PC-3 (cell line): ENCODE measurements at regions not wholly inside any gene's neighbourhood (a gene's known extent, or its start where the extent isn't known, plus 50 kb on each side); places are given as distances from the start of the nearest gene placed in this dataset.

Experiments
- EZH2phosphoT487 ChIP-seq: fragments of 300-600 bp; sonication (generic); IDR thresholded peaks from 2 replicates; pipeline ENCODE4 v1.6.1; 2018; ENCODE audit warnings: mild to moderate bottlenecking, antibody characterized with exemption, low read length, borderline replicate concordance
- TF ChIP-seq, protein P1 (sequence below): fragments of 300-600 bp; sonication (generic); conservative IDR thresholded peaks from 2 replicates; pipeline ENCODE4 v1.5.1; 2017; ENCODE audit warnings: antibody characterized with exemption, low read depth, mild to moderate bottlenecking, low read length

DNA sequence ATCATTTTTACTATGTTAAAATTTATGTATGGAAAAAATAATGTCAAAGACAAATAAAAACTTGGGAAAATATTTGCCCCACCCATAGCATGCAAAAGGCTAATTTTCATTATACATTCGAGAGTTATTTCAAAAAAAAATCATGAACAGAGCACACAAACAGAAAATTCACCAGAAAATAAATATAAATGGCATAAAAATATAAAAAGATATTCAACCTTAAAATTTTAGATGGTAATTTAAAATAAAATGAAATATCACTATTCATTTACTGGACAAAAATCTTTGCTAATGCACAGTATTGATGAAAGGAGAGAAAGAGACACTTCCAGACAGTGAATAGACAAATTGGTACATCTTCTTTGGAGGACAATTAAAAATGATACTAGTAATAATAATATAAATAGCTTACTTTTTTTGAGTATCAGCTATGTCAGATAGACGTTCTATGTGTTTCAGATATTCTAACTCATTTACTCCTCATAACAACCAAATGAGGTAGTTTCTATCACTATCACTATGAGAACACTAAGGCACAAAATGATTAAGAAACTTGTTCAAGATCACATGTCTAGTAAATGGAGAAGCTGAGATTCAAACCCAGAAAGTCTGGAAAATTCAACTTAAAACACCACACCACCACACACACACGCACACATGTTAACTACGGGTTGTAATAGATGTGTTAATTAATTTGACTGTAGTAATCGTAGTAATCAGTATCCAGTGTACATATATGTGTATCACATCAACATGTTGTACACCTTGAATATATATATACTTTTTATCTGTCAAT, 63.0 kb downstream of the CCDC71L start:
- TF ChIP-seq, protein P1, sequence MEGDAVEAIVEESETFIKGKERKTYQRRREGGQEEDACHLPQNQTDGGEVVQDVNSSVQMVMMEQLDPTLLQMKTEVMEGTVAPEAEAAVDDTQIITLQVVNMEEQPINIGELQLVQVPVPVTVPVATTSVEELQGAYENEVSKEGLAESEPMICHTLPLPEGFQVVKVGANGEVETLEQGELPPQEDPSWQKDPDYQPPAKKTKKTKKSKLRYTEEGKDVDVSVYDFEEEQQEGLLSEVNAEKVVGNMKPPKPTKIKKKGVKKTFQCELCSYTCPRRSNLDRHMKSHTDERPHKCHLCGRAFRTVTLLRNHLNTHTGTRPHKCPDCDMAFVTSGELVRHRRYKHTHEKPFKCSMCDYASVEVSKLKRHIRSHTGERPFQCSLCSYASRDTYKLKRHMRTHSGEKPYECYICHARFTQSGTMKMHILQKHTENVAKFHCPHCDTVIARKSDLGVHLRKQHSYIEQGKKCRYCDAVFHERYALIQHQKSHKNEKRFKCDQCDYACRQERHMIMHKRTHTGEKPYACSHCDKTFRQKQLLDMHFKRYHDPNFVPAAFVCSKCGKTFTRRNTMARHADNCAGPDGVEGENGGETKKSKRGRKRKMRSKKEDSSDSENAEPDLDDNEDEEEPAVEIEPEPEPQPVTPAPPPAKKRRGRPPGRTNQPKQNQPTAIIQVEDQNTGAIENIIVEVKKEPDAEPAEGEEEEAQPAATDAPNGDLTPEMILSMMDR = no peak
- no peak for TF ChIP-seq EZH2phosphoT487
